ENCODE measurements at regions not wholly inside any gene's neighbourhood (a gene's known extent, or its start where the extent isn't known, plus 50 kb on each side); places are given as distances from the start of the nearest gene placed in this dataset.

DNA sequence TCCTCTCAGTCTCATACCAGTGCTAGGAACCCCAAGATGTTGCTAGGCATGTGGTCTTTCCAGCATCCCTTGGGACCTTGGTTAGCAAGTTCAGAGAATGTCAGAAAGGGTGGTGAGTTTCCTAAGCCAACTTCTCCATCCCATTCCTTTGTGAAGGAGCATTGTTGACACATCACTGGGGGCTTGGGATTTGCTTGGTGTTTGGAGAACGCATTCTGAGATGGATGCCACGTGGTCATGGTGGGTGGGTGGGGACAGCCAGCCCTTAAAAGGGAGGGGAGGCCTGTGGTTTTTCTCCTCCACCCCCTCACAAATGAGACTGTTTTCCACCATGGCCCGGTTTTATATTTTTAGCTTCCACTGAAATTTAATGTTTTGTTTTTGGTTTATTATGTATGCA is 83.3 kb upstream of the ZNF536 start:
- intact Hi-C loops (cut with micrococcal nuclease) (no loop called here), dilution Hi-C loops (cut with HindIII; ENCODE audit: low sequenced_read_pairs, unreplicated experiment) (no loop called here), in situ Hi-C loops (cut with MboI; ENCODE audit: low sequenced_read_pairs) (no loop called here)
- H3K56ac ChIP-seq (ENCODE audit: extremely low read depth, insufficient read depth, low read length), result no peak overlapping the region
- no peak overlapping the region for H2BK5ac ChIP-seq (ENCODE audit: low read depth, low read length, poor library complexity, severe bottlenecking)
- no peak overlapping the region for H3K27ac ChIP-seq (ENCODE audit: insufficient read depth, low read length)
- TF ChIP-seq BHLHE40 (IDR thresholded peaks at IDR 0.05; ENCODE audit: low read depth, low read length), result no peak
- no peak for TF ChIP-seq RCOR1 (IDR thresholded peaks at IDR 0.05; ENCODE audit: insufficient replicate concordance, low read length)
- no peak for TF ChIP-seq SMC3 (IDR thresholded peaks at IDR 0.05; ENCODE audit: low read depth, low read length)
- TF ChIP-seq POLR2A (IDR thresholded peaks at IDR 0.05; ENCODE audit: low read depth, low read length), result no peak
- no peak overlapping the region for H2AK5ac ChIP-seq (ENCODE audit: low read depth, low read length)
- H3K14ac ChIP-seq (replicated peaks; ENCODE audit: low read depth, low read length), result no peak overlapping the region
- ChIA-PET CTCF (no interaction called here), POLR2A (ENCODE audit: unreplicated experiment) (no interaction called here)
- H3K27me3 ChIP-seq (ENCODE audit: control insufficient read depth, insufficient read depth, low read length), result no peaks in the 10 kb centered on the region
- no TSS peak for BruUV-seq (replicated peaks)
- no peak overlapping the region for H4K91ac ChIP-seq (ENCODE audit: insufficient read depth, low read depth, low read length)
- no peaks in the 10 kb centered on the region for H3K36me3 ChIP-seq (ENCODE audit: control insufficient read depth, insufficient read depth, low read length)
- no peaks in the 10 kb centered on the region for H3K9me1 ChIP-seq (ENCODE audit: insufficient read depth, low read length)
- no peak overlapping the region for H2BK120ac ChIP-seq (ENCODE audit: low read depth, low read length)
- H4K8ac ChIP-seq (ENCODE audit: low read depth in 2 of 2, low read length in 2 of 2), result no peak overlapping the region
- no peak overlapping the region for H3K9ac ChIP-seq (ENCODE audit: low read depth, low read length)
- no CpG with 5 or more reads among the region's 3 CpGs for WGBS, 2 experiments (ENCODE audit: extremely low coverage in 2 of 2, insufficient read length in 1 of 2)
- H3K4me2 ChIP-seq (ENCODE audit: low read depth, low read length), result no peak overlapping the region
- H2AFZ ChIP-seq (replicated peaks; ENCODE audit: low read length, poor library complexity), result no peak overlapping the region
- H3K4me3 ChIP-seq (ENCODE audit: insufficient read depth, low read depth, low read length), result no peak overlapping the region
- H2BK20ac ChIP-seq (ENCODE audit: low read depth, low read length), result no peak overlapping the region
- H3K23ac ChIP-seq (ENCODE audit: low read depth, low read length), result no peak overlapping the region
- no peak overlapping the region for H4K5ac ChIP-seq (ENCODE audit: low read depth, low read length)
- DNase-seq (no peak), ATAC-seq (ENCODE audit: low read depth) (no peak)
- no peak overlapping the region for H2BK15ac ChIP-seq (ENCODE audit: low read depth, low read length)
- H4K20me1 ChIP-seq (ENCODE audit: insufficient read depth, low read length), result no peaks in the 10 kb centered on the region
- H3K79me1 ChIP-seq (ENCODE audit: low read depth in 1 of 2, low read length in 2 of 2), result no peaks in the 10 kb centered on the region
- H3K4me1 ChIP-seq (ENCODE audit: control insufficient read depth, insufficient read depth, low read length), result no peaks in the 10 kb centered on the region
- no peak overlapping the region for H3K4ac ChIP-seq (ENCODE audit: low read depth, low read length)
- peaks cover 19% of the 10 kb centered on the region; the same call in 1 of the 2 replicates for H3K9me3 ChIP-seq (ENCODE audit: control insufficient read depth, insufficient read depth, low read length)
- no peak overlapping the region for H3K18ac ChIP-seq (ENCODE audit: low read depth, low read length)
- H2AK9ac ChIP-seq (replicated peaks; ENCODE audit: low read depth, low read length, poor library complexity), result no peak overlapping the region

Data from IMR-90 (cell line).